A549 (cell line): ENCODE measurements at regions not wholly inside any gene's neighbourhood (a gene's known extent, or its start where the extent isn't known, plus 50 kb on each side); places are given as distances from the start of the nearest gene placed in this dataset.

Source experiments
- ATAC-seq, 2 experiments: fragments of 200-7000 bp in 1 of 2; fragments of >200 bp in 1 of 2; cut with Nextera tagmentation in 1 of 2; cut with Tn5 transposase in 1 of 2; 3 replicates each; pipeline versions ENCODE4 v1.8.0 to v1.9.1; 2018 to 2020; ENCODE audit warnings: mild to moderate bottlenecking in 1 of 2, moderate library complexity in 1 of 2
- CTCF ChIA-PET: fragments of 300-600 bp; sonication (Branson Sonifier 250); formaldehyde crosslinking; extraction: SDS; loops from one replicate; lab custom pipeline; 2021; ENCODE audit warnings: antibody characterized with exemption, inconsistent platforms; lab: Yijun Ruan, JAX
- POLR2A ChIA-PET: fragments of 350-600 bp; formaldehyde crosslinking; extraction: SDS; loops from one replicate; lab custom pipeline; 2021; ENCODE audit warnings: antibody characterized with exemption, inconsistent platforms; lab: Yijun Ruan, JAX
- DNase-seq, 2 experiments: peaks; one replicate each; pipeline versions ENCODE4 v3.0.0 to v3.0.0-alpha.2; 2011 to 2016; ENCODE audit warnings: low read depth in 1 of 2, low spot score in 1 of 2
- FAIRE-seq: peaks from 2 replicates; lab custom pipeline; 2011; peaks lifted over from hg19 to GRCh38; lab: Jason Lieb, UNC
- H3K27ac ChIP-seq, 2 experiments: fragments of >200 bp; sonication (Bioruptor Twin); formaldehyde crosslinking; 3 replicates each; pipeline ENCODE4 v1.5.1; 2016 to 2017
- H3K4me1 ChIP-seq: fragments of >200 bp; sonication (Bioruptor Twin); formaldehyde crosslinking; 3 replicates; pipeline ENCODE4 v1.6.1; 2016
- H3K4me2 ChIP-seq: fragments of >200 bp; sonication (Bioruptor Twin); formaldehyde crosslinking; 3 replicates; pipeline ENCODE4 v1.6.1; 2016
- H3K4me3 ChIP-seq: fragments of >200 bp; sonication (Bioruptor Twin); formaldehyde crosslinking; 3 replicates; pipeline ENCODE4 v1.5.1; 2016
- H3K9me3 ChIP-seq: fragments of >200 bp; sonication (Bioruptor Twin); formaldehyde crosslinking; 3 replicates; pipeline ENCODE4 v1.6.1; 2016
- EP300 ChIP-seq, 2 experiments: fragments of >200 bp; sonication (Bioruptor Twin); formaldehyde crosslinking; IDR thresholded peaks; 2 replicates in 1 of 2; 3 replicates in 1 of 2; pipeline ENCODE4 v1.6.1; 2016 to 2017
- FOXS1 ChIP-seq: fragments of 250-450 bp; sonication (Bioruptor Pico); IDR thresholded peaks from 2 replicates; pipeline ENCODE4 v1.5.0; 2020; ENCODE audit warnings: mild to moderate bottlenecking, moderate library complexity
- JUNB ChIP-seq: fragments of >200 bp; sonication (Bioruptor Twin); formaldehyde crosslinking; IDR thresholded peaks from 2 replicates; pipeline ENCODE4 v1.6.1; 2016
- MAZ ChIP-seq: fragments of 150-350 bp; IDR thresholded peaks from 2 replicates; pipeline ENCODE4 v1.6.1; 2014; ENCODE audit warnings: antibody characterized with exemption, low read depth, low read length, borderline replicate concordance
- NFE2L2 ChIP-seq: fragments of 150-350 bp; conservative IDR thresholded peaks from 2 replicates; pipeline ENCODE4 v1.6.1; 2014; ENCODE audit warnings: low read length
- POLR2A ChIP-seq: IDR thresholded peaks from 2 replicates; pipeline ENCODE4 v1.6.1; 2012; ENCODE audit warnings: mild to moderate bottlenecking, low read length
- POLR2AphosphoS2 ChIP-seq: conservative IDR thresholded peaks from 2 replicates; pipeline ENCODE4 v1.6.1; 2012; ENCODE audit warnings: low read length, improper control_type of control experiment, inconsistent platforms
- SMC3 ChIP-seq: fragments of >200 bp; sonication (Bioruptor Twin); formaldehyde crosslinking; IDR thresholded peaks from 3 replicates; pipeline ENCODE4 v1.6.1; 2018; ENCODE audit warnings: inconsistent platforms
- TFCP2L1 ChIP-seq: fragments of 250-450 bp; sonication (Bioruptor Pico); IDR thresholded peaks from 2 replicates; pipeline ENCODE4 v1.5.0; 2021; ENCODE audit warnings: mild to moderate bottlenecking
- WGBS: methylation state at CpG from one replicate; pipeline ENCODE4 v1.1.6; 2017; ENCODE audit errors: missing lambda C conversion rate; 5-methylcytosine and 5-hydroxymethylcytosine counted together
- TF ChIP-seq, protein P1 (sequence below): fragments of >200 bp; sonication (Bioruptor Twin); formaldehyde crosslinking; IDR thresholded peaks from 3 replicates; pipeline ENCODE4 v1.6.1; 2016
- TF ChIP-seq, protein P2 (sequence below): fragments of 450-650 bp; IDR thresholded peaks from 2 replicates; pipeline ENCODE4 v1.6.1; 2014; ENCODE audit warnings: antibody characterized with exemption
- TF ChIP-seq, protein P3 (sequence below): fragments of 250-450 bp; sonication (Bioruptor Pico); IDR thresholded peaks from 2 replicates; pipeline ENCODE4 v1.5.0; 2021; ENCODE audit warnings: mild to moderate bottlenecking, moderate library complexity, borderline replicate concordance
- TF ChIP-seq, protein P4 (sequence below): fragments of 150-350 bp; IDR thresholded peaks from 2 replicates; pipeline ENCODE4 v1.6.1; 2014; ENCODE audit warnings: low read depth, mild to moderate bottlenecking, low read length

DNA sequence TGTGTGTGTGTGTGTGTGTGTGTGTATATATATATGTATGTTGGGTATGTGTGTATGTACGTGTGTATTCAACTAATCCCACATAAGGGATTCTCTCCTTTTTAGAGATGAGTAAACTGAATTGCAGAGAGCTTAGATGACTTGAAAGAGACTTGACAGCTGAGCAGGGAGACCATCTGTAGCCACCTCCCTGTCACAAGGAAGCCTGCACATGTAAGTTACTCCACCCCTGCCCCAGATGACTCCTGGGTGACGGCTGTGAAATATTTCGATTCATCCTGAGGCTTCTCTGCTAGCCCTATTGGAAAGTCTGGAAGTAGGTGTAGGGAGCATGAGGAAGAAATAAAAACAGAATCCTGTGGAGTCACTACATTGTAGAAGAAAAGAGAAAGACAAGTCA is 480.4 kb downstream of the FOXO1 start:
- ChIA-PET POLR2A (no interaction called here), CTCF (no interaction called here)
- Histone ChIP-seq H3K9me3 (no peaks in the 10 kb centered on the region), H3K4me3 (no peak overlapping the region)
- no peak for DNase-seq
- TF ChIP-seq, protein P1, sequence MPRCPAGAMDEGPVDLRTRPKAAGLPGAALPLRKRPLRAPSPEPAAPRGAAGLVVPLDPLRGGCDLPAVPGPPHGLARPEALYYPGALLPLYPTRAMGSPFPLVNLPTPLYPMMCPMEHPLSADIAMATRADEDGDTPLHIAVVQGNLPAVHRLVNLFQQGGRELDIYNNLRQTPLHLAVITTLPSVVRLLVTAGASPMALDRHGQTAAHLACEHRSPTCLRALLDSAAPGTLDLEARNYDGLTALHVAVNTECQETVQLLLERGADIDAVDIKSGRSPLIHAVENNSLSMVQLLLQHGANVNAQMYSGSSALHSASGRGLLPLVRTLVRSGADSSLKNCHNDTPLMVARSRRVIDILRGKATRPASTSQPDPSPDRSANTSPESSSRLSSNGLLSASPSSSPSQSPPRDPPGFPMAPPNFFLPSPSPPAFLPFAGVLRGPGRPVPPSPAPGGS, result no peak
- TF ChIP-seq NFE2L2, result no peak
- TF ChIP-seq, all 56 proteins: peak for 0
- FAIRE-seq (no peak), ATAC-seq (no peak)
- Histone ChIP-seq H3K4me2 (no peak overlapping the region), H3K4me1 (peaks cover 18% of the 10 kb centered on the region; the same call in 2 of the 3 replicates), H3K27ac (no peak overlapping the region)
- WGBS, result 64% methylated on average over 3 of the region's 3 CpGs

DNA sequence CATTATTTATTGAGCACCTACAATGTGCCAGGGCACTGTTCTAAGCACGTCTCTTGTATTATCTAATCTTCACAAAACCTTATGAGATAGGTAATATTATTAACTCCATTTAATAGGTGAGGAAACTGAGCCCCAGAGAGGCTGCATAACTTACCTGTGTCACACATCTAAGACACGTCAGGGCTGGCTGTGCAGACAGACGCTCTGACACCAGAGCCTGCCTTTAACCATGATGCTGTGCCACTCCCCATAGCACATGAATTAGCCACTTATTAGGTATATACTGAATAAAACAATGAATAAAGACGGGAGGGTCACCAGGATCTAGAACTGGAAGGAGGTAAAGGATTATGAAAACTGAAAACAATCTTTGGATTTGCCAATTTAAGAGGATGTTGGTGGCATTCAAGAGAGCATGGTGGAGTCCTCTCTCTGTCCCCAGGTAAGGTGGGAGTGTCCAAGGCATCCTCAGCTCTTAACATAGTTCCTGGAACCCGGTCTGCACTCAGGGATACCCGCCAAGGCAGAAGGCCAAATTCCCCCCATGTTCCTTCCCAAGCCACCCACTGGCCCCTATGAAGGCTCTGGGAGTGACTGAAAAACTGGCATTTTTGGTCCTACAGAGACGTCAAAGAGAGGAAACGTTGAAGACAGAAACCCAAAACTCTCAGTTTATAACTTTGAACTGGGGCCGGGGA is 479.7 kb downstream of the FOXO1 start:
- CTCF ChIA-PET, result no interaction called here
- POLR2A ChIA-PET, result no interaction called here
- Histone ChIP-seq H3K4me2 (no peak overlapping the region), H3K9me3 (no peaks in the 10 kb centered on the region), H3K4me3 (no peak overlapping the region), H3K4me1 (peaks cover 11% of the 10 kb centered on the region; the same call in 2 of the 3 replicates), H3K27ac (no peak overlapping the region)
- no peak for ATAC-seq
- TF ChIP-seq, protein P2, sequence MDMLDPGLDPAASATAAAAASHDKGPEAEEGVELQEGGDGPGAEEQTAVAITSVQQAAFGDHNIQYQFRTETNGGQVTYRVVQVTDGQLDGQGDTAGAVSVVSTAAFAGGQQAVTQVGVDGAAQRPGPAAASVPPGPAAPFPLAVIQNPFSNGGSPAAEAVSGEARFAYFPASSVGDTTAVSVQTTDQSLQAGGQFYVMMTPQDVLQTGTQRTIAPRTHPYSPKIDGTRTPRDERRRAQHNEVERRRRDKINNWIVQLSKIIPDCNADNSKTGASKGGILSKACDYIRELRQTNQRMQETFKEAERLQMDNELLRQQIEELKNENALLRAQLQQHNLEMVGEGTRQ, result no peak
- TF ChIP-seq FOXS1 (CRISPR knock-in tag) (no peak), SMC3 (no peak), POLR2AphosphoS2 (no peak), TFCP2L1 (CRISPR knock-in tag) (no peak), NFE2L2 (no peak), EP300 (IDR thresholded peaks at IDR 0.05) (no peak)
- DNase-seq, result no peak
- 80% methylated on average over 9 of the region's 9 CpGs for WGBS
- no peak for FAIRE-seq

DNA sequence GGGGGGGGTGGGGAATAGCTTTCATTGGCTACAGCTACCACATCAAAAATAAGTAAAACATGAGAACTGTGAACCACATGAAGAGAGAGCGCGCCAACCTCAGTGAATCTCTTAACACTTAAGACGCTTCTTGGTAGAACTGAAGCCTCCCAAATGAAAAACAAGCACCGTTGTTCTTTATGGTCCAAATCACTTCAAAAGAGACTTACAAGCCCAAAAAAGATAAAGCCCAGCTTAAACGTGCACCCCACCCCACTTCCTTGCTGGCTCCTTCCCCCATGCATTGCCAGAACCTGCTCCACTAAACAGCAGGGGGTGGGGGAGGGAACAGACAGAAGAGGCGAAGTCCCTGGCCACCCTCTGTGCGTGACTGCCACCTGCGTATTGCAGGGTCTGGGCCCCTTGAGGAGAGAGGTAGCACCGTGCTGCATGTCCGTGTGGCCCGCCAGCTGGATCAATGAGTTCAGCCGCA is 479.1 kb downstream of the FOXO1 start:
- H3K4me2 ChIP-seq, result no peak overlapping the region
- TF ChIP-seq MAZ, result no peak
- TF ChIP-seq TFCP2L1 (CRISPR knock-in tag), result no peak
- no peak for TF ChIP-seq POLR2A
- TF ChIP-seq JUNB, result no peak
- TF ChIP-seq, protein P3, sequence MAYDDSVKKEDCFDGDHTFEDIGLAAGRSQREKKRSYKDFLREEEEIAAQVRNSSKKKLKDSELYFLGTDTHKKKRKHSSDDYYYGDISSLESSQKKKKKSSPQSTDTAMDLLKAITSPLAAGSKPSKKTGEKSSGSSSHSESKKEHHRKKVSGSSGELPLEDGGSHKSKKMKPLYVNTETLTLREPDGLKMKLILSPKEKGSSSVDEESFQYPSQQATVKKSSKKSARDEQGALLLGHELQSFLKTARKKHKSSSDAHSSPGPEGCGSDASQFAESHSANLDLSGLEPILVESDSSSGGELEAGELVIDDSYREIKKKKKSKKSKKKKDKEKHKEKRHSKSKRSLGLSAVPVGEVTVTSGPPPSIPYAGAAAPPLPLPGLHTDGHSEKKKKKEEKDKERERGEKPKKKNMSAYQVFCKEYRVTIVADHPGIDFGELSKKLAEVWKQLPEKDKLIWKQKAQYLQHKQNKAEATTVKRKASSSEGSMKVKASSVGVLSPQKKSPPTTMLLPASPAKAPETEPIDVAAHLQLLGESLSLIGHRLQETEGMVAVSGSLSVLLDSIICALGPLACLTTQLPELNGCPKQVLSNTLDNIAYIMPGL (CRISPR knock-in tag), result no peak
- no peak for TF ChIP-seq FOXS1 (CRISPR knock-in tag)
- no peak for TF ChIP-seq POLR2AphosphoS2
- no peak for TF ChIP-seq EP300 (IDR thresholded peaks at IDR 0.05)
- TF ChIP-seq, protein P4, sequence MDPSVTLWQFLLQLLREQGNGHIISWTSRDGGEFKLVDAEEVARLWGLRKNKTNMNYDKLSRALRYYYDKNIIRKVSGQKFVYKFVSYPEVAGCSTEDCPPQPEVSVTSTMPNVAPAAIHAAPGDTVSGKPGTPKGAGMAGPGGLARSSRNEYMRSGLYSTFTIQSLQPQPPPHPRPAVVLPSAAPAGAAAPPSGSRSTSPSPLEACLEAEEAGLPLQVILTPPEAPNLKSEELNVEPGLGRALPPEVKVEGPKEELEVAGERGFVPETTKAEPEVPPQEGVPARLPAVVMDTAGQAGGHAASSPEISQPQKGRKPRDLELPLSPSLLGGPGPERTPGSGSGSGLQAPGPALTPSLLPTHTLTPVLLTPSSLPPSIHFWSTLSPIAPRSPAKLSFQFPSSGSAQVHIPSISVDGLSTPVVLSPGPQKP, result no peak
- H3K9me3 ChIP-seq, result no peaks in the 10 kb centered on the region
- ChIA-PET CTCF (no interaction called here), POLR2A (no interaction called here)
- ATAC-seq (no peak), FAIRE-seq (no peak), DNase-seq (no peak)
- no peak overlapping the region for H3K27ac ChIP-seq
- 88% methylated on average over 12 of the region's 12 CpGs for WGBS
- peaks cover 8% of the 10 kb centered on the region; the same call in 1 of the 3 replicates for H3K4me1 ChIP-seq
- no peak overlapping the region for H3K4me3 ChIP-seq
